ENCODE measurements at regions not wholly inside any gene's neighbourhood (a gene's known extent, or its start where the extent isn't known, plus 50 kb on each side); places are given as distances from the start of the nearest gene placed in this dataset.

DNA sequence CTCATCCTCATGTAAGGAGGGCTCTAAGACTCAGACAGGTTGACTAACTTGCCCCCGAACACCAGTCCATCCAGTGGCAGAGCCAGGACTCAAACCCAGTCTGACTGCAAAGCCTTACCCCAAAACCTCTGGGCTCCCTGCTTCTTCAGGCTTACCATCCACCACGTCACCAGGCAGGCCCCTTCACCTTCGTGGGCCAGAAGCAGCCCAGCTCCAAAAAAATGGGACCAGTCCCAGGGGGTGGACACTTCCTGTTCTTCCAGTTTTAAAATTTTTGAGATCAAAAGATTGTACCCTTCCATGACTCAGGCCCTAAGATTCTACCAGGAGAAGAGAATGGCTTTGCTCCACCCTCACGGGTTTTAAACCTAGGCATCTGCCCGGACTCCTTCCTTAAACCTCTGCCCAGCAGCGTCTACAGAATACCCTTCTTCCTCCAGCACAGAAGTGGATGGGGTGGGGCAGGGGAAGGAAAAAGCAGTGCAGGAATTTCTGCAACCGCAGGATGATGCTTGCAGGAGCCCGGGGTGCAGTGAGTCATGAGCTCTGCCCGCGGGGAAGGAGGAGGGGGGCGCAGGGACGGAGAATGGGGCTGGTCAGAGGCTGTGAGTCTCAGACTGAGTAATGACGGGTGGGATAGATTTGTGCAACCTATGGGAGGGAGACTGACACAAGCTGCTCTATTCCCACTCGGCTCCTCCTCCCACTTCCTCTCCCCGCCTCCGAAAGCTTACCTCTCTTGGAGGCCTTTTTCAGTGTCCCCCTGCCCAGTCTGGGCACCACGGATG lies 50.4 kb upstream of the STXBP1 start (continued):
- TF ChIP-seq ZNF79 (CRISPR knock-in tag; IDR thresholded peaks at IDR 0.05; ENCODE audit: low read depth): no peak
- TF ChIP-seq, protein P1, sequence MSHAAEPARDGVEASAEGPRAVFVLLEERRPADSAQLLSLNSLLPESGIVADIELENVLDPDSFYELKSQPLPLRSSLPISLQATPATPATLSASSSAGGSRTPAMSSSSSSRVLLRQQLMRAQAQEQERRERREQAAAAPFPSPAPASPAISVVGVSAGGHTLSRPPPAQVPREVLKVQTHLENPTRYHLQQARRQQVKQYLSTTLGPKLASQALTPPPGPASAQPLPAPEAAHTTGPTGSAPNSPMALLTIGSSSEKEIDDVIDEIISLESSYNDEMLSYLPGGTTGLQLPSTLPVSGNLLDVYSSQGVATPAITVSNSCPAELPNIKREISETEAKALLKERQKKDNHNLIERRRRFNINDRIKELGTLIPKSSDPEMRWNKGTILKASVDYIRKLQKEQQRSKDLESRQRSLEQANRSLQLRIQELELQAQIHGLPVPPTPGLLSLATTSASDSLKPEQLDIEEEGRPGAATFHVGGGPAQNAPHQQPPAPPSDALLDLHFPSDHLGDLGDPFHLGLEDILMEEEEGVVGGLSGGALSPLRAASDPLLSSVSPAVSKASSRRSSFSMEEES (CRISPR knock-in tag; IDR thresholded peaks at IDR 0.05): no peak
- TF ChIP-seq, protein P2, sequence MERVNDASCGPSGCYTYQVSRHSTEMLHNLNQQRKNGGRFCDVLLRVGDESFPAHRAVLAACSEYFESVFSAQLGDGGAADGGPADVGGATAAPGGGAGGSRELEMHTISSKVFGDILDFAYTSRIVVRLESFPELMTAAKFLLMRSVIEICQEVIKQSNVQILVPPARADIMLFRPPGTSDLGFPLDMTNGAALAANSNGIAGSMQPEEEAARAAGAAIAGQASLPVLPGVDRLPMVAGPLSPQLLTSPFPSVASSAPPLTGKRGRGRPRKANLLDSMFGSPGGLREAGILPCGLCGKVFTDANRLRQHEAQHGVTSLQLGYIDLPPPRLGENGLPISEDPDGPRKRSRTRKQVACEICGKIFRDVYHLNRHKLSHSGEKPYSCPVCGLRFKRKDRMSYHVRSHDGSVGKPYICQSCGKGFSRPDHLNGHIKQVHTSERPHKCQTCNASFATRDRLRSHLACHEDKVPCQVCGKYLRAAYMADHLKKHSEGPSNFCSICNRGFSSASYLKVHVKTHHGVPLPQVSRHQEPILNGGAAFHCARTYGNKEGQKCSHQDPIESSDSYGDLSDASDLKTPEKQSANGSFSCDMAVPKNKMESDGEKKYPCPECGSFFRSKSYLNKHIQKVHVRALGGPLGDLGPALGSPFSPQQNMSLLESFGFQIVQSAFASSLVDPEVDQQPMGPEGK (CRISPR knock-in tag; IDR thresholded peaks at IDR 0.05; ENCODE audit: borderline replicate concordance): no peak
- TF ChIP-seq, protein P3, sequence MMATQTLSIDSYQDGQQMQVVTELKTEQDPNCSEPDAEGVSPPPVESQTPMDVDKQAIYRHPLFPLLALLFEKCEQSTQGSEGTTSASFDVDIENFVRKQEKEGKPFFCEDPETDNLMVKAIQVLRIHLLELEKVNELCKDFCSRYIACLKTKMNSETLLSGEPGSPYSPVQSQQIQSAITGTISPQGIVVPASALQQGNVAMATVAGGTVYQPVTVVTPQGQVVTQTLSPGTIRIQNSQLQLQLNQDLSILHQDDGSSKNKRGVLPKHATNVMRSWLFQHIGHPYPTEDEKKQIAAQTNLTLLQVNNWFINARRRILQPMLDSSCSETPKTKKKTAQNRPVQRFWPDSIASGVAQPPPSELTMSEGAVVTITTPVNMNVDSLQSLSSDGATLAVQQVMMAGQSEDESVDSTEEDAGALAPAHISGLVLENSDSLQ (IDR thresholded peaks at IDR 0.05): peak; percentile 67
- TF ChIP-seq, protein P4, sequence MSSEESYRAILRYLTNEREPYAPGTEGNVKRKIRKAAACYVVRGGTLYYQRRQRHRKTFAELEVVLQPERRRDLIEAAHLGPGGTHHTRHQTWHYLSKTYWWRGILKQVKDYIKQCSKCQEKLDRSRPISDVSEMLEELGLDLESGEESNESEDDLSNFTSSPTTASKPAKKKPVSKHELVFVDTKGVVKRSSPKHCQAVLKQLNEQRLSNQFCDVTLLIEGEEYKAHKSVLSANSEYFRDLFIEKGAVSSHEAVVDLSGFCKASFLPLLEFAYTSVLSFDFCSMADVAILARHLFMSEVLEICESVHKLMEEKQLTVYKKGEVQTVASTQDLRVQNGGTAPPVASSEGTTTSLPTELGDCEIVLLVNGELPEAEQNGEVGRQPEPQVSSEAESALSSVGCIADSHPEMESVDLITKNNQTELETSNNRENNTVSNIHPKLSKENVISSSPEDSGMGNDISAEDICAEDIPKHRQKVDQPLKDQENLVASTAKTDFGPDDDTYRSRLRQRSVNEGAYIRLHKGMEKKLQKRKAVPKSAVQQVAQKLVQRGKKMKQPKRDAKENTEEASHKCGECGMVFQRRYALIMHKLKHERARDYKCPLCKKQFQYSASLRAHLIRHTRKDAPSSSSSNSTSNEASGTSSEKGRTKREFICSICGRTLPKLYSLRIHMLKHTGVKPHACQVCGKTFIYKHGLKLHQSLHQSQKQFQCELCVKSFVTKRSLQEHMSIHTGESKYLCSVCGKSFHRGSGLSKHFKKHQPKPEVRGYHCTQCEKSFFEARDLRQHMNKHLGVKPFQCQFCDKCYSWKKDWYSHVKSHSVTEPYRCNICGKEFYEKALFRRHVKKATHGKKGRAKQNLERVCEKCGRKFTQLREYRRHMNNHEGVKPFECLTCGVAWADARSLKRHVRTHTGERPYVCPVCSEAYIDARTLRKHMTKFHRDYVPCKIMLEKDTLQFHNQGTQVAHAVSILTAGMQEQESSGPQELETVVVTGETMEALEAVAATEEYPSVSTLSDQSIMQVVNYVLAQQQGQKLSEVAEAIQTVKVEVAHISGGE (CRISPR knock-in tag; IDR thresholded peaks at IDR 0.05): peak in 1 of 3 experiments; percentile 61; a peak in 1 of 6 replicates
